ENCODE measurements at regions not wholly inside any gene's neighbourhood (a gene's known extent, or its start where the extent isn't known, plus 50 kb on each side); places are given as distances from the start of the nearest gene placed in this dataset.

DNA sequence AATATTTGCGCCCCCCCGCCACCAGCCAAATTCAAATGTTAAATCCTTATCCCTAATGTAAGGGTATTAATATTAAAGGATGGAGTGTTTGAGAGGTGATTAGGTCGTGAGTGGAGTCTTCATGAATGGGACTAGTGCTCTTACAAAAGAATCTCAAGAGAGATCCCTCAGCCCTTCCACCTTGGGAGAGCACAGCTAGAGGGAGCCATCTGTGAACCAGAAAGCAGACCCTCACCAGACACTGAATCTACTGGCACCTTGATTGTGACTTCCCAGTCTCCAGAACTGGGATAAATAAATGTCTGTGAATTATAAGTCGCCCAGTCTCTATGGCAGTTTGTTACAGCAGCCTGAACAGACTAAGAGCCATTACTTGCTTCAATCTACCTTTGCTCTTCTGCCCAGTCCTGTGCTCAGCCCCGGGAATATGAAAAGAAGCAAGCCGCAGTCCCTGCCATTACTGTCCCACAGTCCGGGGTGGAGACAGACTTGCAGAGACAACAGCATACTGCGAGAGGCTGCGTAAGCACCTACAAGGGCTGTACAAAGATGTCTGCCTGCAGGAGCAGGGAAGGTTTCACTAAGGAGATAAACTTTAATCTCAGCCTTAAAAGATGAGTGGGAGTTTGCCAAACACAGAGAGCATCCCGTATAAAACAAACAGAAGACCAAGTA is 110.7 kb upstream of the TMCO5A start:
- Histone ChIP-seq H3K9me3 (no peaks in the 10 kb centered on the region), H3K4me3 (no peak overlapping the region), H3K4me1 (no peaks in the 10 kb centered on the region), H3K27ac (no peak overlapping the region), H3K36me3 (no peaks in the 10 kb centered on the region), H3K27me3 (no peaks in the 10 kb centered on the region)
- TF ChIP-seq POLR2A (IDR thresholded peaks at IDR 0.05): no peak
- TF ChIP-seq, protein P1, sequence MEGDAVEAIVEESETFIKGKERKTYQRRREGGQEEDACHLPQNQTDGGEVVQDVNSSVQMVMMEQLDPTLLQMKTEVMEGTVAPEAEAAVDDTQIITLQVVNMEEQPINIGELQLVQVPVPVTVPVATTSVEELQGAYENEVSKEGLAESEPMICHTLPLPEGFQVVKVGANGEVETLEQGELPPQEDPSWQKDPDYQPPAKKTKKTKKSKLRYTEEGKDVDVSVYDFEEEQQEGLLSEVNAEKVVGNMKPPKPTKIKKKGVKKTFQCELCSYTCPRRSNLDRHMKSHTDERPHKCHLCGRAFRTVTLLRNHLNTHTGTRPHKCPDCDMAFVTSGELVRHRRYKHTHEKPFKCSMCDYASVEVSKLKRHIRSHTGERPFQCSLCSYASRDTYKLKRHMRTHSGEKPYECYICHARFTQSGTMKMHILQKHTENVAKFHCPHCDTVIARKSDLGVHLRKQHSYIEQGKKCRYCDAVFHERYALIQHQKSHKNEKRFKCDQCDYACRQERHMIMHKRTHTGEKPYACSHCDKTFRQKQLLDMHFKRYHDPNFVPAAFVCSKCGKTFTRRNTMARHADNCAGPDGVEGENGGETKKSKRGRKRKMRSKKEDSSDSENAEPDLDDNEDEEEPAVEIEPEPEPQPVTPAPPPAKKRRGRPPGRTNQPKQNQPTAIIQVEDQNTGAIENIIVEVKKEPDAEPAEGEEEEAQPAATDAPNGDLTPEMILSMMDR (IDR thresholded peaks at IDR 0.05): no peak
- no peak for DNase-seq

- TF ChIP-seq, protein P1 (IDR thresholded peaks at IDR 0.05): no peak
- TF ChIP-seq POLR2A (IDR thresholded peaks at IDR 0.05): no peak
- no peak overlapping the region for H3K27ac ChIP-seq
- DNase-seq: no peak
Measured at GRCh38 chr15:37824717-37825382, 109.6 kb upstream of the TMCO5A start.

GRCh38 chr15:37837276-37837675 is 97.2 kb upstream of the TMCO5A start:
- Histone ChIP-seq H3K9me3 (no peaks in the 10 kb centered on the region), H3K4me3 (no peak overlapping the region), H3K4me1 (no peaks in the 10 kb centered on the region), H3K27ac (no peak overlapping the region), H3K27me3 (no peaks in the 10 kb centered on the region), H3K36me3 (no peaks in the 10 kb centered on the region)
- TF ChIP-seq POLR2A (IDR thresholded peaks at IDR 0.05): no peak
- TF ChIP-seq, protein P1 (IDR thresholded peaks at IDR 0.05): no peak
- DNase-seq: no peak

More at GRCh38 chr15:37824717-37825382, 109.6 kb upstream of the TMCO5A start:
- H3K36me3 ChIP-seq: no peaks in the 10 kb centered on the region
- H3K4me3 ChIP-seq: no peak overlapping the region
- H3K9me3 ChIP-seq: no peaks in the 10 kb centered on the region
- no peaks in the 10 kb centered on the region for H3K4me1 ChIP-seq
- no peaks in the 10 kb centered on the region for H3K27me3 ChIP-seq

- H3K4me1 ChIP-seq: no peaks in the 10 kb centered on the region
- no peak for DNase-seq
- no peaks in the 10 kb centered on the region for H3K27me3 ChIP-seq
- H3K4me3 ChIP-seq: no peak overlapping the region
- no peak overlapping the region for H3K27ac ChIP-seq
- H3K36me3 ChIP-seq: no peaks in the 10 kb centered on the region
- H3K9me3 ChIP-seq: no peaks in the 10 kb centered on the region
- TF ChIP-seq POLR2A (IDR thresholded peaks at IDR 0.05): no peak
- TF ChIP-seq, protein P1 (IDR thresholded peaks at IDR 0.05): no peak
Measured at GRCh38 chr15:37847776-37848175, 86.7 kb upstream of the TMCO5A start.

- Histone ChIP-seq H3K36me3 (no peaks in the 10 kb centered on the region), H3K27ac (no peak overlapping the region), H3K27me3 (no peaks in the 10 kb centered on the region), H3K9me3 (no peaks in the 10 kb centered on the region), H3K4me3 (no peak overlapping the region), H3K4me1 (no peaks in the 10 kb centered on the region)
- DNase-seq: no peak
- TF ChIP-seq, protein P1 (IDR thresholded peaks at IDR 0.05): no peak
- no peak for TF ChIP-seq POLR2A (IDR thresholded peaks at IDR 0.05)
Measured at GRCh38 chr15:37856109-37856508, 78.3 kb upstream of the TMCO5A start.
